GM21786 (cell line): ENCODE measurements at regions not wholly inside any gene's neighbourhood (a gene's known extent, or its start where the extent isn't known, plus 50 kb on each side); places are given as distances from the start of the nearest gene placed in this dataset.
"Not testable (repeated sequence)": the region's sequence is repeated elsewhere in the genome, so short reads cannot be mapped to it uniquely, and the experiment has no call there.

Source experiments
- ATAC-seq: cut with Tn5 transposase; IDR thresholded peaks from one replicate; pipeline ENCODE4 v1.9.1; 2021; ENCODE audit not compliant: unreplicated experiment

- ATAC-seq = no peak
These were observed 85.8 kb upstream of the DNAJC10 start for GRCh38 chr2:182630207-182630606.

GRCh38 chr2:182631299-182631698 lies 84.8 kb upstream of the DNAJC10 start:
- no peak for ATAC-seq

- ATAC-seq = no peak
These were observed 81.7 kb upstream of the DNAJC10 start for GRCh38 chr2:182634386-182634785.

GRCh38 chr2:182636699-182637098 lies 79.4 kb upstream of the DNAJC10 start:
- ATAC-seq = no peak

DNA sequence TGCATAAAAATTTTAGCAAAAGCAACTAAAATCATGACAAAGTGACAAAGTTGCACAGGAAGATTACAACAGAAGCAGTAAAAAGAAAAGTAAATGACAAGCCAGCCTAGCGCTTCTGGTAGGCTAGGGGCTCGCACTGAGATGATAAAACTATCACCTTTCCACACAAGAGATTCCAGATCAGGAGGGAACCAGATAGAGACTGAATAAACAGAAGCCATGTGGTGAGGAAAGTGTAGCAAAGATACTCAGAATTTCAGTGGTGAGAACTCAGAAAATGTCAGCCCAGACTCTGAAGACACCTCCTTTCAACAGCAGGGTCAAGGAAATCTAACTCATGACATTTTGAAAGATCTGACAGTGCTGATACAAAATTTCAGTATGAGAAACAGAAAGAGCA lies 77.4 kb upstream of the DNAJC10 start:
- ATAC-seq = no peak

DNA sequence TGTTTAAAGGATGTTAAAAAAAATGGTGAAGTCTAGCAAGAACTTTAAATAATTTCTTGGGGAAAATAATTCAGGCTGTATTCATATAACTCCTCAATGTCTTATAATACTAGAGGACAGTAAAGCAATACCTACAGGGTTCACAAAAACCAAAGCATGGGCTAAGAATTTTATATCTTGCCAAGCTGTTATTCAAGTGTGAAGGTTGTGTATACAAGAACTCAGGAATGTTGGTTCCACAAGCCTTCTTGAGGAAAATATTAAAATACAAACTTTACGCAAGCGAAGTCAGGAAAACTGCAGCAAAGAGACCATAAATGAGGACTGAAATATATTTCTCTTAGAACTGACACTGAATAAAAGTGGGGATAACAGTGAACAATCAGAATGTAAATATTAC lies 76.1 kb upstream of the DNAJC10 start:
- ATAC-seq = no peak

DNA sequence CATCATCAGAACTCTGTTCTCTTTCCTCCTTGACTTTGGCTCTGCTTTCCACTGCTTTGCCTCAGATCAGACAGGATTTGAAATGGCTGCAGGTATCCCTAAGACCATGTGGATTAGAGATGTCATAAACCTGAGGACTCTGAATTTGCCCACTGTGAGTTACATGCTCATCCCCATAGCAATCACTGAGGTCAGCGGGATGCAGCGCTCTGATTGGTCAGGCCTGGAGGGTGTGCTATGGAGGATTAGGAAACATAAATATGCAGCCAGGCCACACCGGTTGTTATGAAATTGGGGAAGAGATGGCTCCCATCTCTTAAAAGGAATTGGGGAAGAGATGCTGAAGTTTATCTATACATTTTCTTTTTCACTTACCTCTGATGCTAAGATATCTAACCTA lies 73.7 kb upstream of the DNAJC10 start:
- peak; percentile 100 for ATAC-seq

- no peak for ATAC-seq
These were observed 69.1 kb upstream of the DNAJC10 start for GRCh38 chr2:182646763-182647498.

DNA sequence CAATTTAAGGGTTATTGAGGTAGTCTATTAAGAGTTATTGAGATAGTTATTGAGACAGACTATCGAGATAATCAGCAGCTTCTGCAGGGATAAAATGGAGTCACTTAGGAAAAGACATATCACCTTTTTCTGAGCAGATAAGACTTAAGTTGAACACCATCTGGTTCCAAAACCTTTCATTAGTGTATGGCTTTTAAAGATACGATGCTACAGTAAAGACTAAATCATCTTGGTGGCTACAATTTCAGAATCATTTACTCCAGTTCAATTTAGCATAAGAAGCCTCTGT lies 68.6 kb upstream of the DNAJC10 start:
- no peak for ATAC-seq

DNA sequence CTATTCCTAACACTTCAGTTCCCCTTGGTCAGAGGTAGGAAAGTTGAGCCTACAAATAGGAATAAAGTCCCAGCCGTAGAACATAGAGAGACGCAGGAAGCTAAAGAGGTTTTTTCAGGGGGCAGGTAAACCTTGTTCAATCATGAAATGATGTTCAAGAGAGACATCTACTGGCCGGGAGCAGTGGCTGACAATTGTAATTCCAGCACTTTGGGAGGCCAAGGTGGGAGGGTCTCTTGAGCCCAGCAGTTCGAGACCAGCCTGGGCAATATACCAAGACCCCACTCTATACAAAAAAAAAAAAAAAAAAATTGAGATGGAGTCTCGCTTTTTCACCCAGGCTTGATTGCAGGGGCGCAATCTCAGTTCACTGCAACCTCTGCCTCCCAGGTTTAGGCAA lies 66.7 kb upstream of the DNAJC10 start:
- ATAC-seq = no peak

DNA sequence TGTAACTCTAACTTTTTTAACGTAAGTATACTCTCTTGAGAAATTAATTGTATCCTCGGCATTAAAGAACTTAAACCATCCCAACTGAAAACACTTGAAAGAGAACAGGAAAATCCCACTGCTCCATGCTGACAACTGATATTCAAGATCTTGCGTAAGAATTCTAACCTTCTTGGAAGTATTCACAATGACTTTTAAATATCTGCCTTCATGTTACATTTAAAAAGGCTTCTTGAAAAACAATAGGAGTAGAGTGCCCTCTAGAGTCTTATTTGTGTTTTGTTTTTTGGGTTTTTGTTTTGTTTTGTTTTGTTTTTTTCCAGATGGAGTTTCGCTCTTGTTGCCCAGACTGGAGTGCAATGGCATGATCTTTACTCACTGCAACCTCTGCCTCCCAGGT lies 65.4 kb upstream of the DNAJC10 start:
- peak; percentile 41 for ATAC-seq

DNA sequence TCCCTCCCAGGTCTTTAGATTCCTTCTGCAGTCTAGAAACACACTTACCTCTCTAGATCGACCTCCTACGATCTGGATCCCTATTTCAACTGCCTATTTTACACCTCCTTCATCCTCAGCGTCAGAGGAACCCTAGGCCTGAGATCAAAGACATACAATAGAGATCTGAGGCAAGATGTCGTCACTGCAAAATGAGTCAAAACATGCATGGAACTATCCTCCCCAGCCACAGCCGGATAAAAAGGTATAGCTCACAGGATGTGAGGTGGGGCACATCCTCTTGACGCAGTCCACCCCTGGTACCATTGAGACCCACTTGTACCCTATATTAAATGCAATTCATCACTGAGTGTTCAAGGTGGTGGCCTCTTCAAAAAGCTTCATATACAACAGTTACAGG lies 63.7 kb upstream of the DNAJC10 start:
- no peak for ATAC-seq

GRCh38 chr2:182655750-182656149 lies 60.3 kb upstream of the DNAJC10 start:
- no peak for ATAC-seq

GRCh38 chr2:182664212-182664611 lies 51.8 kb upstream of the DNAJC10 start:
- no peak for ATAC-seq

DNA sequence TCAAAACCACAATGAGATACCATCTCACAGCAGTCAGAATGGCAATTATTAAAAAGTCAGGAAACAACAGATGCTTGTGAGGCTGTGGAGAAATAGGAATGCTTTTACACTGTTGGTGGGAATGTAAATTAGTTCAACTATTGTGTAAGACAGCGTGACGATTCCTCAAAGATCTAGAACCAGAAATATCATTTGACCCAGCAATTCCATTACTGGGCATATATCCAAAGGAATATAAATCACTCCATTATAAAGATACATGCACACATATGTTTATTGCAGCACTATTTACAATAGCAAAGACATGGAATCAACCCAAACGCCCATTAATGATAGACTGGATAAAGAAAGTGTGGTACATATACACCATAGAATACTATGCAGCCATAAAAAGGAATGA lies 50.6 kb upstream of the DNAJC10 start:
- not testable (repeated sequence) for ATAC-seq
